HEK293 (cell line): ENCODE measurements at regions not wholly inside any gene's neighbourhood (a gene's known extent, or its start where the extent isn't known, plus 50 kb on each side); places are given as distances from the start of the nearest gene placed in this dataset.

Experiments used
- CTCF ChIA-PET: fragments of 350-600 bp; formaldehyde crosslinking; extraction: SDS; loops from one replicate; lab custom pipeline; 2021; ENCODE audit warnings: antibody characterized with exemption; lab: Yijun Ruan, JAX
- POLR2A ChIA-PET: fragments of 300-600 bp; formaldehyde crosslinking; extraction: SDS; loops from one replicate; lab custom pipeline; 2020; ENCODE audit warnings: antibody characterized with exemption, inconsistent platforms; lab: Yijun Ruan, JAX
- H3K27ac ChIP-seq: fragments of 200-500 bp; sonication (Bioruptor generic); 2 replicates; pipeline ENCODE4 v1.5.1; 2014; ENCODE audit warnings: low read depth, low read length, control low read depth, inconsistent platforms; ENCODE audit errors: extremely low read depth
- H3K36me3 ChIP-seq, 2 experiments: fragments of 200-500 bp in 1 of 2; sonication (Bioruptor generic) in 1 of 2; 1 replicate in 1 of 2; 2 replicates in 1 of 2; pipeline ENCODE4 v1.5.1; 2014 to 2017; ENCODE audit warnings: inconsistent platforms in 2 of 2, low read length in 2 of 2; ENCODE audit not compliant: control insufficient read depth in 2 of 2, insufficient read depth in 1 of 2
- H3K4me1 ChIP-seq: fragments of 200-500 bp; sonication (Bioruptor generic); 2 replicates; pipeline ENCODE4 v1.5.1; 2014; ENCODE audit warnings: mild to moderate bottlenecking, low read length, inconsistent platforms; ENCODE audit not compliant: control insufficient read depth, insufficient read depth
- H3K4me3 ChIP-seq: 2 replicates; pipeline ENCODE4 v1.5.1; 2011; ENCODE audit warnings: low read depth, mild to moderate bottlenecking, control low read depth, low read length, moderate library complexity
- H3K9me3 ChIP-seq: fragments of 200-500 bp; sonication (Bioruptor generic); 2 replicates; pipeline ENCODE4 v1.5.1; 2014; ENCODE audit warnings: low read depth, low read length, inconsistent platforms; ENCODE audit not compliant: control insufficient read depth, insufficient read depth
- FEZF1 ChIP-seq: fragments of 450-650 bp; formaldehyde crosslinking; IDR thresholded peaks from 2 replicates; pipeline ENCODE4 v1.5.1; 2016; ENCODE audit warnings: missing biosample characterization, missing genetic modification characterization
- MEIS1 ChIP-seq: sonication (generic); formaldehyde crosslinking; IDR thresholded peaks from 2 replicates; pipeline ENCODE4 v1.8.1; 2022; ENCODE audit warnings: missing genetic modification reagents, mild to moderate bottlenecking, borderline replicate concordance
- MYNN ChIP-seq: fragments of 450-650 bp; formaldehyde crosslinking; IDR thresholded peaks from 2 replicates; pipeline ENCODE4 v1.5.1; 2016; ENCODE audit warnings: missing biosample characterization, missing genetic modification characterization, borderline replicate concordance
- OSR2 ChIP-seq: fragments of 450-650 bp; formaldehyde crosslinking; IDR thresholded peaks from 2 replicates; pipeline ENCODE4 v1.5.1; 2016; ENCODE audit warnings: missing biosample characterization, missing genetic modification characterization
- RBAK ChIP-seq: fragments of 450-650 bp; formaldehyde crosslinking; IDR thresholded peaks from 2 replicates; pipeline ENCODE4 v1.5.1; 2016; ENCODE audit warnings: missing biosample characterization, missing genetic modification characterization
- SP2 ChIP-seq: fragments of 450-650 bp; formaldehyde crosslinking; IDR thresholded peaks from 2 replicates; pipeline ENCODE4 v1.5.1; 2016; ENCODE audit warnings: missing biosample characterization, missing genetic modification characterization
- ZFP37 ChIP-seq: fragments of 450-650 bp; formaldehyde crosslinking; IDR thresholded peaks from 2 replicates; pipeline ENCODE4 v1.5.1; 2016; ENCODE audit warnings: missing biosample characterization, missing genetic modification characterization
- ZFP69B ChIP-seq: fragments of 450-650 bp; formaldehyde crosslinking; IDR thresholded peaks from 2 replicates; pipeline ENCODE4 v1.5.1; 2016; ENCODE audit warnings: missing biosample characterization, missing genetic modification characterization
- ZNF2 ChIP-seq: fragments of 450-650 bp; formaldehyde crosslinking; IDR thresholded peaks from 2 replicates; pipeline ENCODE4 v1.5.1; 2016; ENCODE audit warnings: missing biosample characterization, missing genetic modification characterization
- ZNF24 ChIP-seq: fragments of 450-650 bp; formaldehyde crosslinking; IDR thresholded peaks from 2 replicates; pipeline ENCODE4 v1.5.1; 2016; ENCODE audit warnings: missing biosample characterization, missing genetic modification characterization
- ZNF266 ChIP-seq: fragments of 450-650 bp; formaldehyde crosslinking; IDR thresholded peaks from 2 replicates; pipeline ENCODE4 v1.5.1; 2016; ENCODE audit warnings: missing biosample characterization, missing genetic modification characterization, low read depth
- ZNF555 ChIP-seq: fragments of 450-650 bp; formaldehyde crosslinking; conservative IDR thresholded peaks from 2 replicates; pipeline ENCODE4 v1.5.1; 2017; ENCODE audit warnings: missing biosample characterization, mild to moderate bottlenecking, missing genetic modification characterization, inconsistent platforms
- ZNF560 ChIP-seq: fragments of 450-650 bp; formaldehyde crosslinking; IDR thresholded peaks from 2 replicates; pipeline ENCODE4 v1.5.1; 2017; ENCODE audit warnings: missing biosample characterization, missing genetic modification characterization, borderline replicate concordance
- ZNF629 ChIP-seq: fragments of 450-650 bp; formaldehyde crosslinking; IDR thresholded peaks from 2 replicates; pipeline ENCODE4 v1.5.1; 2017; ENCODE audit warnings: missing biosample characterization, missing genetic modification characterization
- TF ChIP-seq, protein P1 (sequence below): fragments of 450-650 bp; formaldehyde crosslinking; IDR thresholded peaks from 2 replicates; pipeline ENCODE4 v1.5.1; 2016; ENCODE audit warnings: missing biosample characterization, missing genetic modification characterization, borderline replicate concordance
- TF ChIP-seq, protein P2 (sequence below): fragments of 450-650 bp; formaldehyde crosslinking; IDR thresholded peaks from 2 replicates; pipeline ENCODE4 v1.5.1; 2016; ENCODE audit warnings: missing biosample characterization, missing genetic modification characterization

DNA sequence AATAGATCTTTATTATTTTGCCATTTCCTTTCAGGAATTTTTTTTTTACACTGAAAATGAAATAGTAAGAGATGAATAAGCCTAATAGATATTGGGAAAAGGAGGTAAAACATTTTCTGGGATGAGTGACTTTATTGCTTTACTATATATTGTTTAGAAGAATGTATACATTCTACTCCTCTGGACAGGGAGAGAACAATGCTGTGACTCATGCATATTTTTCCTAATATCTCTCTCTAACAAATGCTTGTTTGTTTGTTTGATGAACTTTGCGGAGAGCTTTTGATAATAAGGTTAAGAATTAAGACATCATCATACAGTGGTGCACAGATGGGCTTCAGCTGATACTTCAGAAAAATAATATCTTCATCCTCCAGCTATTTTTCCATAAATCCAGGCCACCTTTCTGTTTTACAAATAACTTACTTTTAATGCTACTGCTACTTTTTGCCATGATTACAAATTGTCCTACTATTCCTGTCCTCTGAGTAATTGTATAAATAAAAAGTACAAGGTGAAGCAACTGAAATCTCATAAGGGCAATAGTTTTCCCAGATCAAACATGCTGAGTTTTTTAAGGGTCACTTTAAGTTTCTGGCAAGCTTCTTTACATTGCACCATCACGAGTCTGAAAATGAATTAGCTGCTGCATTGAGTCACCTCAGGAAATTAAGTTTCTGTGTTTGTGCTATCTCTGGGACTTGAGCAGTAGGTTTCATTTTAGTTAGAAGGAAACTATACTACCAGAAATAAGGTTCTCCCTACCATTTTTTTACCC lies 207.3 kb upstream of the POT1 start:
- TF ChIP-seq FEZF1 (tag by site-specific recombination): no peak
- TF ChIP-seq ZFP37: no peak
- TF ChIP-seq ZNF2: no peak
- no peak for TF ChIP-seq ZFP69B
- TF ChIP-seq ZNF629: no peak
- TF ChIP-seq ZNF555 (tag by site-specific recombination): no peak
- TF ChIP-seq MEIS1 (CRISPR knock-in tag): no peak
- Histone ChIP-seq H3K4me1 (no peaks in the 10 kb centered on the region), H3K9me3 (no peaks in the 10 kb centered on the region), H3K4me3 (no peak overlapping the region), H3K27ac (no peak overlapping the region), H3K36me3 (no peaks in the 10 kb centered on the region)
- CTCF ChIA-PET: interaction anchor here (0.7 kb wide), 1 partner anchor 586 kb away, joined by 3 read pairs; no protein-coding TSS in a partner anchor
- POLR2A ChIA-PET: no interaction called here

DNA sequence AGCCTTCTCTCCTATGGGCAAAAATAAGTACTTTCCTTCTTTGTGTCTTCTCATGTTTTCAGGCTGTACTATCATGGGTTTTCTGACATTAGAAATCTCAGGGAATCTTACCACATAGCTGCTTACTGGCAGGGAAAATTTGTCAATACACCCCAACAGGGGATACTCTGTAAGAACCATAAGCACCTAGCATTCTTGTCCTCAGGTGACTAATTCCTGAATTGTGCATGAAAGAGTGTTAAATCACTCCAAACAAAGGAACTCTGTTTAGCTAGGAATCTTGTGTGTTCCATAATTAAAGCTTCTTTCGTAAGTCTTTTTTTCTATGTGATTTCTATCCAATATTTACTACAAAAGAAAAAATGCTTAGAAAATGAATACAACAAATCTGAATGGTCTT lies 206.7 kb upstream of the POT1 start:
- TF ChIP-seq, protein P1, sequence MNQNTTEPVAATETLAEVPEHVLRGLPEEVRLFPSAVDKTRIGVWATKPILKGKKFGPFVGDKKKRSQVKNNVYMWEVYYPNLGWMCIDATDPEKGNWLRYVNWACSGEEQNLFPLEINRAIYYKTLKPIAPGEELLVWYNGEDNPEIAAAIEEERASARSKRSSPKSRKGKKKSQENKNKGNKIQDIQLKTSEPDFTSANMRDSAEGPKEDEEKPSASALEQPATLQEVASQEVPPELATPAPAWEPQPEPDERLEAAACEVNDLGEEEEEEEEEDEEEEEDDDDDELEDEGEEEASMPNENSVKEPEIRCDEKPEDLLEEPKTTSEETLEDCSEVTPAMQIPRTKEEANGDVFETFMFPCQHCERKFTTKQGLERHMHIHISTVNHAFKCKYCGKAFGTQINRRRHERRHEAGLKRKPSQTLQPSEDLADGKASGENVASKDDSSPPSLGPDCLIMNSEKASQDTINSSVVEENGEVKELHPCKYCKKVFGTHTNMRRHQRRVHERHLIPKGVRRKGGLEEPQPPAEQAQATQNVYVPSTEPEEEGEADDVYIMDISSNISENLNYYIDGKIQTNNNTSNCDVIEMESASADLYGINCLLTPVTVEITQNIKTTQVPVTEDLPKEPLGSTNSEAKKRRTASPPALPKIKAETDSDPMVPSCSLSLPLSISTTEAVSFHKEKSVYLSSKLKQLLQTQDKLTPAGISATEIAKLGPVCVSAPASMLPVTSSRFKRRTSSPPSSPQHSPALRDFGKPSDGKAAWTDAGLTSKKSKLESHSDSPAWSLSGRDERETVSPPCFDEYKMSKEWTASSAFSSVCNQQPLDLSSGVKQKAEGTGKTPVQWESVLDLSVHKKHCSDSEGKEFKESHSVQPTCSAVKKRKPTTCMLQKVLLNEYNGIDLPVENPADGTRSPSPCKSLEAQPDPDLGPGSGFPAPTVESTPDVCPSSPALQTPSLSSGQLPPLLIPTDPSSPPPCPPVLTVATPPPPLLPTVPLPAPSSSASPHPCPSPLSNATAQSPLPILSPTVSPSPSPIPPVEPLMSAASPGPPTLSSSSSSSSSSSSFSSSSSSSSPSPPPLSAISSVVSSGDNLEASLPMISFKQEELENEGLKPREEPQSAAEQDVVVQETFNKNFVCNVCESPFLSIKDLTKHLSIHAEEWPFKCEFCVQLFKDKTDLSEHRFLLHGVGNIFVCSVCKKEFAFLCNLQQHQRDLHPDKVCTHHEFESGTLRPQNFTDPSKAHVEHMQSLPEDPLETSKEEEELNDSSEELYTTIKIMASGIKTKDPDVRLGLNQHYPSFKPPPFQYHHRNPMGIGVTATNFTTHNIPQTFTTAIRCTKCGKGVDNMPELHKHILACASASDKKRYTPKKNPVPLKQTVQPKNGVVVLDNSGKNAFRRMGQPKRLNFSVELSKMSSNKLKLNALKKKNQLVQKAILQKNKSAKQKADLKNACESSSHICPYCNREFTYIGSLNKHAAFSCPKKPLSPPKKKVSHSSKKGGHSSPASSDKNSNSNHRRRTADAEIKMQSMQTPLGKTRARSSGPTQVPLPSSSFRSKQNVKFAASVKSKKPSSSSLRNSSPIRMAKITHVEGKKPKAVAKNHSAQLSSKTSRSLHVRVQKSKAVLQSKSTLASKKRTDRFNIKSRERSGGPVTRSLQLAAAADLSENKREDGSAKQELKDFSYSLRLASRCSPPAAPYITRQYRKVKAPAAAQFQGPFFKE: no peak
- no peak for TF ChIP-seq OSR2 (tag by site-specific recombination)
- no peak for TF ChIP-seq RBAK (tag by site-specific recombination)
- TF ChIP-seq SP2 (tag by site-specific recombination): no peak
- TF ChIP-seq ZNF24 (tag by site-specific recombination): no peak
- no peak for TF ChIP-seq MYNN (tag by site-specific recombination)
- TF ChIP-seq, all 188 proteins: peak for 0
- POLR2A ChIA-PET: no interaction called here
- H3K9me3 ChIP-seq: no peaks in the 10 kb centered on the region
- no peaks in the 10 kb centered on the region for H3K36me3 ChIP-seq
- H3K4me3 ChIP-seq: no peak overlapping the region
- no peak overlapping the region for H3K27ac ChIP-seq
- H3K4me1 ChIP-seq: no peaks in the 10 kb centered on the region
- CTCF ChIA-PET: no interaction called here

- POLR2A ChIA-PET: no interaction called here
- CTCF ChIA-PET: no interaction called here
Observed at GRCh38 chr7:125130173-125130572, 200.5 kb upstream of the POT1 start.

More at GRCh38 chr7:125130173-125130572, 200.5 kb upstream of the POT1 start:
- Histone ChIP-seq H3K9me3 (no peaks in the 10 kb centered on the region), H3K36me3 (no peaks in the 10 kb centered on the region), H3K4me3 (no peak overlapping the region), H3K4me1 (no peaks in the 10 kb centered on the region), H3K27ac (no peak overlapping the region)
- TF ChIP-seq ZNF560 (tag by site-specific recombination) (no peak), ZNF266 (no peak)
- TF ChIP-seq, protein P2, sequence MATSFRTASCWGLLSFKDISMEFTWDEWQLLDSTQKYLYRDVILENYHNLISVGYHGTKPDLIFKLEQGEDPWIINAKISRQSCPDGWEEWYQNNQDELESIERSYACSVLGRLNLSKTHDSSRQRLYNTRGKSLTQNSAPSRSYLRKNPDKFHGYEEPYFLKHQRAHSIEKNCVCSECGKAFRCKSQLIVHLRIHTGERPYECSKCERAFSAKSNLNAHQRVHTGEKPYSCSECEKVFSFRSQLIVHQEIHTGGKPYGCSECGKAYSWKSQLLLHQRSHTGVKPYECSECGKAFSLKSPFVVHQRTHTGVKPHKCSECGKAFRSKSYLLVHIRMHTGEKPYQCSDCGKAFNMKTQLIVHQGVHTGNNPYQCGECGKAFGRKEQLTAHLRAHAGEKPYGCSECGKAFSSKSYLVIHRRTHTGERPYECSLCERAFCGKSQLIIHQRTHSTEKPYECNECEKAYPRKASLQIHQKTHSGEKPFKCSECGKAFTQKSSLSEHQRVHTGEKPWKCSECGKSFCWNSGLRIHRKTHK (tag by site-specific recombination): no peak
